Subcutaneous abdominal adipose tissue (tissue), 5 donors: ENCODE measurements at regions not wholly inside any gene's neighbourhood (a gene's known extent, or its start where the extent isn't known, plus 50 kb on each side); places are given as distances from the start of the nearest gene placed in this dataset.

Experiments used
- H3K27ac ChIP-seq: one replicate; pipeline ENCODE4 v1.7.0; 2013; ENCODE audit warnings: low read depth, mild to moderate bottlenecking, inconsistent platforms, low read length, moderate library complexity
- H3K27me3 ChIP-seq, 5 donors: one replicate each; pipeline ENCODE4 v1.7.0; 2013; ENCODE audit warnings: low read length in 5 of 5, inconsistent platforms in 1 of 5; ENCODE audit not compliant: control insufficient read depth in 5 of 5, insufficient read depth in 4 of 5
- H3K36me3 ChIP-seq, 5 donors: one replicate each; pipeline ENCODE4 v1.7.0; 2013; ENCODE audit warnings: low read length in 5 of 5; ENCODE audit not compliant: control insufficient read depth in 5 of 5, insufficient read depth in 5 of 5
- H3K4me1 ChIP-seq, 5 donors: one replicate each; pipeline ENCODE4 v1.7.0; 2013; ENCODE audit warnings: low read length in 5 of 5, mild to moderate bottlenecking in 3 of 5, moderate library complexity in 1 of 5; ENCODE audit not compliant: control insufficient read depth in 5 of 5, insufficient read depth in 5 of 5
- H3K4me3 ChIP-seq, 5 donors: one replicate each; pipeline ENCODE4 v1.7.0; 2013; ENCODE audit warnings: low read length in 5 of 5, low read depth in 1 of 5
- H3K9ac ChIP-seq, 5 donors: one replicate each; pipeline ENCODE4 v1.7.0; 2013; ENCODE audit warnings: low read length in 5 of 5, mild to moderate bottlenecking in 4 of 5, moderate library complexity in 3 of 5
- H3K9me3 ChIP-seq, 5 donors: one replicate each; pipeline ENCODE4 v1.7.0; 2013; ENCODE audit warnings: low read length in 5 of 5; ENCODE audit not compliant: control insufficient read depth in 5 of 5
- donor health status: healthy.
- donor health status: healthy.
- donor health status: healthy.
- donor health status: healthy.
- donor health status: healthy.

GRCh38 chr11:109756951-109757350 lies 335.0 kb downstream of the C11orf87 start:
- Histone ChIP-seq H3K9me3 (peaks cover 0 to 2% (median 0%) of the 10 kb centered on the region in 5 donors), H3K4me3 (no peak overlapping the region), H3K4me1 (no peaks in the 10 kb centered on the region), H3K27ac (no peak overlapping the region), H3K27me3 (no peaks in the 10 kb centered on the region), H3K36me3 (no peaks in the 10 kb centered on the region), H3K9ac (no peak overlapping the region)

DNA sequence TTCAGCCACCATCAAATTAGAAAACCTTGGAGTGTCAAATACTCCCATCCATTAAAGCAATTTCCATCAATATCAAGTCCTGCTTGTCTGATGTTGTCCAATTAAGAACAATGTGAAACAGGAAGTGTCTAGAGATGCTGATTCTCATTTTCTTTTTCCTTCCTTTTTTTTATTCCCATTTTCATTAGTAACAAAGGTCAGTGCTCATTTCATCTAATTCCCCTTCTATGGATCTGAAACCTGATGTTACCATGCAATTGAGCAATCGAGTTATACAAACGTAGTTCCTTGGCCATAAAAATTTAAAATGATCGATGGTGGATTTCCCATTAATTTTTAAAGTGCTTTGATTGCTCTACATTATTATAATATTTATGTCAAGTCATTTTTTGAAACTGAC lies 330.6 kb upstream of the ZC3H12C start:
- no peak overlapping the region for H3K27ac ChIP-seq

DNA sequence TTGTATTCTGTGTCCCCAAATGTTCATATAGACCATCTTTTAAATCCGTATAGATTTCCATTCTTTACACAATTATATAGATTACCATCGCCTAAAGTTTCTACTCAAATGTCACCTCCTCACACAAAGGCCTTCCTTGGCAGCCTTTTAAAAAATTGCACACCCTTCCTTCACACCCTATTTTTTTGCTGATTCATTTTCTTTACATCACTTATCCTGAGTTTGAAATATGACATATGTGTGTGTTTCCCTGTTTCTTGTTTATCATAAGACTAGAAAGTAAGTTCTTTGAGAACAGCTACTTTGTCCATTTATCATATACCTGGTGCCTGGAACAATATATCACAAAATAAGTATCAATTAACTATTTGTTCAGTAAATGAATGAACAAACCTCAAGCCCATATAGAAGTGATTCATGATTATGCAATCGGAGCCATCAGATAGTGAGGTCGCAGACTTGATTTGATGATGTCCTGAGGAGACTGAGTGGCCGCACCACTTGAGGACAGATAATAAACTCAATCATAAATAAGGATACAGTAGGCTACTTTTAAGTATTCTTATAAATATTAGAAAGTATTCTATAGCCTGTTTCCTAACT lies 327.4 kb upstream of the ZC3H12C start:
- Histone ChIP-seq H3K9me3 (peaks cover 0 to 2% (median 0%) of the 10 kb centered on the region in 5 donors), H3K4me1 (peaks cover 0 to 7% (median 0%) of the 10 kb centered on the region in 5 donors), H3K27ac (no peak overlapping the region), H3K36me3 (no peaks in the 10 kb centered on the region), H3K4me3 (no peak overlapping the region), H3K27me3 (no peaks in the 10 kb centered on the region), H3K9ac (no peak overlapping the region)

More for the DNA sequence above, 330.6 kb upstream of the ZC3H12C start:
- Histone ChIP-seq H3K4me3 (no peak overlapping the region), H3K27me3 (no peaks in the 10 kb centered on the region), H3K9ac (no peak overlapping the region), H3K4me1 (peaks cover 0 to 7% (median 0%) of the 10 kb centered on the region in 5 donors), H3K36me3 (no peaks in the 10 kb centered on the region), H3K9me3 (peaks cover 0 to 2% (median 0%) of the 10 kb centered on the region in 5 donors)

DNA sequence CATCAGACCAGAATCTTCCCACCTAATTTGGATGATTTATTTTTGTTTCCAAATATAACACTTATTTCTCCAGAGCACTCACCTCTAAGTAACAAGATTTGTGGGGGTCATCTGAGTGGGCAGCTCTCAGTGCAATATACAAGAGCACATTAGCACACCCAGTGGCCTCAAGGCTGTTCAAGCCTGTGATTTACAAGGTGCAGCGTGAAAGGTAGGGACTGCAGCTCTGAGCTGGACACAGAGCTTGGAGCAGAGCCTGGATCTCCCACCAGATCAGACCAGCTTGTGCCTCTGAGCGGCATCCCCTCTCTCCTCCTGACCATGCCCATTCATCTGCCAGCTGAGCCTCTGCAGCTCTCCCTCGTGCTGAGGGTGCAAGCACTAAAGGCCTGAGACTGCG lies 323.3 kb upstream of the ZC3H12C start:
- Histone ChIP-seq H3K27ac (no peak overlapping the region), H3K4me3 (no peak overlapping the region)

DNA sequence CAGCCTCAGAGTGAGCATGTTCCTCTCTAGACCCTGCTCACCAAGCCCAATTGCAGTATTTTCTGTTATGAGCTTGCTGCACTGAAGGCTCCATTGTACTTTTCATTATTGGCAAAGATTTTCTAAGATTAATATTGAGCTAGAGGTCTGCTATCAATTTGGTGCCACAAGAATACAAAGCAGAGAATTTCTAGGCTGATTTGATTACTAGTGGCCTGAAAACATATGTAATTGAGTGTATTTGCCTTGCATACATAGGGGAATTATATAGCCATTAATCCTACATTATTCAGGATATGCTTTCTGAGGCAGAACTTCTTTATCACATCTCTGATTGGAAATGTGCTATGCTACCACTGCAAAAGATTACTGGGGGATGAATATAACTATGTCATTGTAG lies 322.9 kb upstream of the ZC3H12C start:
- Histone ChIP-seq H3K9ac (no peak overlapping the region), H3K9me3 (no peaks in the 10 kb centered on the region), H3K4me1 (no peaks in the 10 kb centered on the region), H3K4me3 (no peak overlapping the region), H3K27me3 (no peaks in the 10 kb centered on the region), H3K27ac (no peak overlapping the region), H3K36me3 (no peaks in the 10 kb centered on the region)

More for the DNA sequence above, 323.3 kb upstream of the ZC3H12C start:
- H3K36me3 ChIP-seq: no peaks in the 10 kb centered on the region
- H3K27me3 ChIP-seq: no peaks in the 10 kb centered on the region
- no peaks in the 10 kb centered on the region for H3K4me1 ChIP-seq
- H3K9me3 ChIP-seq: no peaks in the 10 kb centered on the region
- no peak overlapping the region for H3K9ac ChIP-seq

- Histone ChIP-seq H3K4me1 (no peaks in the 10 kb centered on the region), H3K9ac (no peak overlapping the region), H3K27ac (no peak overlapping the region), H3K4me3 (no peak overlapping the region), H3K9me3 (no peaks in the 10 kb centered on the region), H3K36me3 (no peaks in the 10 kb centered on the region), H3K27me3 (no peaks in the 10 kb centered on the region)
Observed at GRCh38 chr11:109772892-109773291, 320.3 kb upstream of the ZC3H12C start.

DNA sequence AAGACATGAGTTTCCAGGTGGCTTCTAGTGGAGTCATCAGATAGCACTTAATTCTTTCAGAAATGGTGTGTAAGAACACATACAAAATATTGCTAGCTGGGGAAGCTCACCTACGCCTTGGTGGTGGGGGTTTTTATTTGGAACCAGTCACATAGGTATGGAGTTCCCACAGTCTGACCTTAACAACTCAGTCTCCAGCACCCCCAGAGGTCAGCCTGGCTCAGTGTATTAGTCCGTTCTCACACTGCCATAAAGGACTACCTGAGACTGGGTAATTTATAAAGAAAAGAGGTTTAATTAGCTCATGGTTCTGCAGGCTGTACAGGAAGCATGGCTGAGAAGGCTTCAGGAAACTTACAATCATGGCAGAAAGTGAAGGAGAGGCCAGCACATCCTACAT lies 317.5 kb upstream of the ZC3H12C start:
- Histone ChIP-seq H3K4me3 (no peak overlapping the region), H3K9ac (no peak overlapping the region), H3K4me1 (peaks cover 0 to 6% (median 0%) of the 10 kb centered on the region in 5 donors), H3K9me3 (no peaks in the 10 kb centered on the region), H3K27ac (no peak overlapping the region), H3K36me3 (no peaks in the 10 kb centered on the region), H3K27me3 (no peaks in the 10 kb centered on the region)

- peaks cover 0 to 13% (median 7%) of the 10 kb centered on the region in 5 donors for H3K4me1 ChIP-seq
- no peaks in the 10 kb centered on the region for H3K27me3 ChIP-seq
- no peak overlapping the region for H3K9ac ChIP-seq
- no peak overlapping the region for H3K4me3 ChIP-seq
- no peaks in the 10 kb centered on the region for H3K36me3 ChIP-seq
- no peak overlapping the region for H3K27ac ChIP-seq
- no peaks in the 10 kb centered on the region for H3K9me3 ChIP-seq
Observed at GRCh38 chr11:109783014-109783413, 310.2 kb upstream of the ZC3H12C start.

GRCh38 chr11:109783840-109784239 lies 309.4 kb upstream of the ZC3H12C start:
- H3K27me3 ChIP-seq: no peaks in the 10 kb centered on the region
- no peak overlapping the region for H3K4me3 ChIP-seq
- H3K36me3 ChIP-seq: no peaks in the 10 kb centered on the region
- H3K4me1 ChIP-seq: peaks cover 0 to 13% (median 7%) of the 10 kb centered on the region in 5 donors
- H3K27ac ChIP-seq: no peak overlapping the region
- H3K9ac ChIP-seq: no peak overlapping the region
- H3K9me3 ChIP-seq: no peaks in the 10 kb centered on the region

- Histone ChIP-seq H3K27ac (no peak overlapping the region), H3K4me1 (peaks cover 0 to 8% (median 4%) of the 10 kb centered on the region in 5 donors), H3K36me3 (no peaks in the 10 kb centered on the region), H3K4me3 (no peak overlapping the region), H3K9me3 (no peaks in the 10 kb centered on the region), H3K9ac (no peak overlapping the region), H3K27me3 (no peaks in the 10 kb centered on the region)
Observed at GRCh38 chr11:109784536-109784935, 308.7 kb upstream of the ZC3H12C start.
